NOMO-1 treated with DMSO at 0.1 percent for 48 hours (cell line): ENCODE measurements at regions not wholly inside any gene's neighbourhood (a gene's known extent, or its start where the extent isn't known, plus 50 kb on each side); places are given as distances from the start of the nearest gene placed in this dataset.

ENCODE experiments used
- DNase-seq: peaks from one replicate; lab custom pipeline; 2025; ENCODE audit not compliant: unreplicated experiment; lab: John Stamatoyannopoulos, UW

GRCh38 chr2:143893371-143893770, 626.5 kb downstream of the ZEB2 start:
- DNase-seq: no peak

- DNase-seq: no peak
These were observed 628.0 kb downstream of the ZEB2 start for GRCh38 chr2:143891879-143892308.

GRCh38 chr2:143890798-143891197, 629.1 kb downstream of the ZEB2 start:
- DNase-seq: no peak

GRCh38 chr2:143889216-143889615, 630.7 kb downstream of the ZEB2 start:
- no peak for DNase-seq

- DNase-seq: no peak
These were observed 634.5 kb downstream of the ZEB2 start for GRCh38 chr2:143885461-143885860.

GRCh38 chr2:143881246-143881645, 638.7 kb downstream of the ZEB2 start:
- DNase-seq: no peak

- DNase-seq: no peak
These were observed 641.9 kb downstream of the ZEB2 start for GRCh38 chr2:143877876-143878530.

- no peak for DNase-seq
These were observed 642.9 kb downstream of the ZEB2 start for GRCh38 chr2:143877056-143877455.

- DNase-seq: no peak
These were observed 644.4 kb downstream of the ZEB2 start for GRCh38 chr2:143875295-143876233.

GRCh38 chr2:143873886-143874285, 646.0 kb downstream of the ZEB2 start:
- no peak for DNase-seq

GRCh38 chr2:143870696-143871095, 649.2 kb downstream of the ZEB2 start:
- DNase-seq: no peak

- DNase-seq: no peak
These were observed 662.9 kb downstream of the ZEB2 start for GRCh38 chr2:143856978-143857377.

GRCh38 chr2:143852759-143853158, 667.2 kb downstream of the ZEB2 start:
- no peak for DNase-seq

- no peak for DNase-seq
These were observed 669.8 kb downstream of the ZEB2 start for GRCh38 chr2:143850084-143850483.

GRCh38 chr2:143847257-143847656, 672.7 kb downstream of the ZEB2 start:
- DNase-seq: no peak

GRCh38 chr2:143844986-143845385, 674.9 kb downstream of the ZEB2 start:
- DNase-seq: no peak

GRCh38 chr2:143843686-143844085, 676.2 kb downstream of the ZEB2 start:
- no peak for DNase-seq

GRCh38 chr2:143842836-143843235, 677.1 kb downstream of the ZEB2 start:
- DNase-seq: no peak

GRCh38 chr2:143841935-143842334, 678.0 kb downstream of the ZEB2 start:
- DNase-seq: no peak

GRCh38 chr2:143840601-143841000, 679.3 kb downstream of the ZEB2 start:
- DNase-seq: no peak

GRCh38 chr2:143840194-143840593, 679.7 kb downstream of the ZEB2 start:
- DNase-seq: no peak

- no peak for DNase-seq
These were observed 680.5 kb downstream of the ZEB2 start for GRCh38 chr2:143839456-143839855.
